ENCODE measurements at regions not wholly inside any gene's neighbourhood (a gene's known extent, or its start where the extent isn't known, plus 50 kb on each side); places are given as distances from the start of the nearest gene placed in this dataset.

- no peak for FAIRE-seq
- in situ Hi-C loops (cut with MboI) (no loop called here), intact Hi-C loops (cut with micrococcal nuclease; ENCODE audit: unreplicated experiment) (loop anchor here (10.0 kb wide), 1 partner anchor 942 kb away; the partner anchor contains the start of gene CCDC6)
- no TSS peak for BruUV-seq (replicated peaks)
- H3K4me1 ChIP-seq (ENCODE audit: control insufficient read depth, insufficient read depth, low read length) = no peaks in the 10 kb centered on the region
- SMC1A ChIA-PET (ENCODE audit: uncharacterized antibody, unreplicated experiment) = interaction anchor here (1.3 to 9.3 kb wide), 5 partner anchors 11 to 216 kb away, joined by 3 to 123 read pairs (median 11); no protein-coding TSS in a partner anchor
- DNase-seq (ENCODE audit: low read depth, low spot score) = no peak
- peak; percentile 41 for ATAC-seq
- H3K9me3 ChIP-seq (replicated peaks; ENCODE audit: control insufficient read depth, insufficient read depth, low read length) = no peaks in the 10 kb centered on the region; the same call in 2 of the 3 replicates
- WGBS (ENCODE audit: insufficient coverage, insufficient replicate concordance, low lambda C conversion rate, missing lambda C conversion rate) = 1% methylated on average over 3 of the region's 3 CpGs
- no peak overlapping the region for H3K4me3 ChIP-seq
- TF ChIP-seq CTCF (IDR thresholded peaks at IDR 0.05 in 2 of 3, conservative IDR thresholded peaks at IDR 0.05 in 1 of 3; ENCODE audit: control insufficient read depth in 2 of 3, extremely low read depth in 1 of 3, insufficient read depth in 1 of 3, low read depth in 3 of 3, low read length in 3 of 3) (peak in 2 of 3 experiments; percentile 28 to 34; a peak in 3 of 6 replicates), RAD21 (IDR thresholded peaks at IDR 0.05; ENCODE audit: insufficient read depth, low read depth, low read length) (peak; percentile 33; the same call in 1 of the 2 replicates), CHD2 (IDR thresholded peaks at IDR 0.05; ENCODE audit: borderline replicate concordance, low read depth, low read length) (no peak)
- H3K36me3 ChIP-seq (ENCODE audit: control insufficient read depth in 2 of 2, insufficient read depth in 2 of 2, low read length in 1 of 2) = no peaks in the 10 kb centered on the region
- RAD21 ChIA-PET (ENCODE audit: unreplicated experiment) = interaction anchor here (0.8 to 2.6 kb wide), 4 partner anchors 31 to 137 kb away, joined by 3 to 11 read pairs (median 4); no protein-coding TSS in a partner anchor
- POLR2A ChIA-PET = interaction anchor here (0.6 kb wide), 1 partner anchor 11 kb away, joined by 5 read pairs; no protein-coding TSS in a partner anchor
- H3K27ac ChIP-seq (ENCODE audit: control insufficient read depth, insufficient read depth) = no peak overlapping the region
- no peak overlapping the region for H3K4me2 ChIP-seq (ENCODE audit: control insufficient read depth, insufficient read depth)
- H2AFZ ChIP-seq (ENCODE audit: control insufficient read depth, low read depth, low read length) = no peak overlapping the region
- no peak overlapping the region for H3K9ac ChIP-seq (ENCODE audit: control insufficient read depth, insufficient read depth, low read length)
- no peaks in the 10 kb centered on the region for H3K79me2 ChIP-seq (ENCODE audit: control insufficient read depth, insufficient read depth, low read length)
- H3K27me3 ChIP-seq (replicated peaks in 1 of 2; ENCODE audit: control insufficient read depth in 2 of 2, insufficient read depth in 2 of 2, low read length in 1 of 2) = no peaks in the 10 kb centered on the region
- CTCF ChIA-PET = interaction anchor here (0.9 to 1.4 kb wide), 3 partner anchors 8 to 219 kb away, joined by 3 to 5 read pairs (median 4); no protein-coding TSS in a partner anchor
- no peaks in the 10 kb centered on the region for H4K20me1 ChIP-seq (ENCODE audit: control insufficient read depth, insufficient read depth)
Observed at GRCh38 chr10:58963101-58963534, 213.3 kb upstream of the PHYHIPL start.

Measured in GM12878 (cell line).